Heart right ventricle (tissue), 16 donors: ENCODE measurements at regions not wholly inside any gene's neighbourhood (a gene's known extent, or its start where the extent isn't known, plus 50 kb on each side); places are given as distances from the start of the nearest gene placed in this dataset.
A peak's percentile ranks its signal among the peaks of the same experiment; 100 is the strongest.

Experiments
- ATAC-seq, 8 donors: fragments of 200-7000 bp; cut with Tn5 transposase; one replicate each; pipeline ENCODE4 v1.9.1; 2020; ENCODE audit warnings: mild to moderate bottlenecking in 8 of 8, moderate library complexity in 8 of 8, moderate number of reproducible peaks in 1 of 8
- DNase-seq, 2 donors: peaks; one replicate each; pipeline ENCODE4 v3.0.0-alpha.2; 2020
- H3K27ac ChIP-seq, 10 donors: fragments of 200-600 bp; sonication (generic) in 2 of 10; one replicate each; pipeline versions ENCODE4 v1.5.0 to v1.8.0; 2020 to 2022; ENCODE audit warnings: mild to moderate bottlenecking in 3 of 10
- H3K27me3 ChIP-seq, 7 donors: fragments of 200-600 bp; one replicate each; pipeline ENCODE4 v1.8.0; 2021 to 2022; ENCODE audit warnings: mild to moderate bottlenecking in 2 of 7
- H3K36me3 ChIP-seq, 9 donors: fragments of 200-600 bp; sonication (generic) in 1 of 9; one replicate each; pipeline versions ENCODE4 v1.5.0 to v1.8.0; 2020 to 2022; ENCODE audit warnings: mild to moderate bottlenecking in 2 of 9
- H3K4me1 ChIP-seq, 9 donors: fragments of 200-600 bp; sonication (generic) in 1 of 9; one replicate each; pipeline versions ENCODE4 v1.5.0 to v1.8.0; 2020 to 2022; ENCODE audit warnings: mild to moderate bottlenecking in 4 of 9
- H3K4me3 ChIP-seq, 10 donors: fragments of 200-600 bp; sonication (generic) in 2 of 10; one replicate each; pipeline versions ENCODE4 v1.5.0 to v1.8.0; 2020 to 2022; ENCODE audit warnings: mild to moderate bottlenecking in 7 of 10, moderate library complexity in 2 of 10
- H3K9me3 ChIP-seq, 11 donors: fragments of 200-600 bp in 10 of 11; sonication (generic) in 2 of 11; one replicate each; pipeline versions ENCODE4 v1.5.0 to v1.8.0; 2013 to 2022; ENCODE audit warnings: mild to moderate bottlenecking in 2 of 11, control low read depth in 1 of 11, moderate library complexity in 1 of 11
- WGBS, 2 donors: extraction: QIAGEN DNeasy Blood & Tissue Kit; methylation state at CpG; one replicate each; pipeline ENCODE4 v1.1.7; 2013; ENCODE audit warnings: inconsistent platforms in 1 of 2; 5-methylcytosine and 5-hydroxymethylcytosine counted together
- intact Hi-C, 10 donors: fragments of 100-400 bp; cut with DNase I; formaldehyde crosslinking; loops; one replicate each; pipeline versions ENCODE4 v1.11.1 to v1.14.2; 2022
- TF ChIP-seq, protein P1 (sequence below), 9 donors: fragments of 200-600 bp; sonication (generic) in 2 of 9; IDR thresholded peaks; one replicate each; pipeline versions ENCODE4 v1.5.0 to v1.8.0; 2021 to 2022; ENCODE audit warnings: antibody characterized with exemption in 9 of 9, mild to moderate bottlenecking in 5 of 9, moderate library complexity in 1 of 9
- donor health status: Arrhythmogenic right ventricular cardiomyopathy.
- donor health status: ischemic (EF 13 %, LVEDD 7.1; RV severe dilation, severe dysfunction).
- donor health status: healthy with polysubstance abuse.
- donor health status: DM: no; HTN: yes; CAD: no.
- donor health status: DM: no; HTN: no; CAD: no.
- donor health status: ischemic (EF 25% LVEDD 6.9; RV normal size, moderate dysfunction).
- donor health status: ischemic (EF 25% LVEDD 5.7; RV mildly dilated, moderate dysfunction).
- donor health status: healthy.
- donor health status: DM: yes; HTN: yes; CAD: no.
- donor health status: Ischemic cardiomyopathy.
- donor health status: ischemic (EF 35%, LVEDD 5.7; RV mildly dilated, moderate dysfunction).
- donor health status: nonischemic (EF 11% LVEDD 7.7; RV severe dilation, severe dysfunction).
- donor health status: DM: yes; HTN: yes; CAD: no.
- donor health status: PGD.
- donor health status: ischemic (EF 29% LVEDD 5.4; RV normal size, mild dysfunction).
- donor health status: nonischemic (EF 23%, LVEDD 6.1; RV moderate dilation, normal function).

- Histone ChIP-seq H3K27ac (no peak overlapping the region), H3K9me3 (peaks cover 0 to 47% (median 0%) of the 10 kb centered on the region in 11 donors), H3K4me3 (no peak overlapping the region), H3K27me3 (no peaks in the 10 kb centered on the region), H3K36me3 (no peaks in the 10 kb centered on the region), H3K4me1 (no peaks in the 10 kb centered on the region)
- WGBS, 2 donors, result 96 to 98% methylated on average over 48 to 51 of the region's 52 CpGs
- TF ChIP-seq, protein P1, sequence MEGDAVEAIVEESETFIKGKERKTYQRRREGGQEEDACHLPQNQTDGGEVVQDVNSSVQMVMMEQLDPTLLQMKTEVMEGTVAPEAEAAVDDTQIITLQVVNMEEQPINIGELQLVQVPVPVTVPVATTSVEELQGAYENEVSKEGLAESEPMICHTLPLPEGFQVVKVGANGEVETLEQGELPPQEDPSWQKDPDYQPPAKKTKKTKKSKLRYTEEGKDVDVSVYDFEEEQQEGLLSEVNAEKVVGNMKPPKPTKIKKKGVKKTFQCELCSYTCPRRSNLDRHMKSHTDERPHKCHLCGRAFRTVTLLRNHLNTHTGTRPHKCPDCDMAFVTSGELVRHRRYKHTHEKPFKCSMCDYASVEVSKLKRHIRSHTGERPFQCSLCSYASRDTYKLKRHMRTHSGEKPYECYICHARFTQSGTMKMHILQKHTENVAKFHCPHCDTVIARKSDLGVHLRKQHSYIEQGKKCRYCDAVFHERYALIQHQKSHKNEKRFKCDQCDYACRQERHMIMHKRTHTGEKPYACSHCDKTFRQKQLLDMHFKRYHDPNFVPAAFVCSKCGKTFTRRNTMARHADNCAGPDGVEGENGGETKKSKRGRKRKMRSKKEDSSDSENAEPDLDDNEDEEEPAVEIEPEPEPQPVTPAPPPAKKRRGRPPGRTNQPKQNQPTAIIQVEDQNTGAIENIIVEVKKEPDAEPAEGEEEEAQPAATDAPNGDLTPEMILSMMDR (IDR thresholded peaks at IDR 0.05), result no peak
- intact Hi-C loops, result no loop called here
- DNase-seq, result peak in 1 of 2 donors; percentile 8
- no peak for ATAC-seq
Observed at GRCh38 chr18:30175061-30175574, 867.4 kb downstream of the DSC3 start.

- ATAC-seq (no peak), DNase-seq (no peak)
- no peaks in the 10 kb centered on the region for H3K27me3 ChIP-seq
- no peak overlapping the region for H3K27ac ChIP-seq
- H3K4me3 ChIP-seq, result no peak overlapping the region
- intact Hi-C loops, result loop anchor here in 1 of 10 donors (10.0 kb wide), 1 partner anchor 59 kb away; no protein-coding TSS in a partner anchor
- TF ChIP-seq, protein P1 (IDR thresholded peaks at IDR 0.05), result no peak
- H3K9me3 ChIP-seq, result peaks cover 0 to 10% (median 0%) of the 10 kb centered on the region in 11 donors
- WGBS, 2 donors, result 90 to 94% methylated on average over 2 of the region's 2 CpGs
- no peaks in the 10 kb centered on the region for H3K36me3 ChIP-seq
- H3K4me1 ChIP-seq, result no peaks in the 10 kb centered on the region
Observed at GRCh38 chr18:30163573-30163972, 879.0 kb downstream of the DSC3 start.

- DNase-seq (no peak), ATAC-seq (no peak)
- no peaks in the 10 kb centered on the region for H3K36me3 ChIP-seq
- H3K4me3 ChIP-seq, result no peak overlapping the region
- intact Hi-C loops, result loop anchor here in 1 of 10 donors (10.0 kb wide), 1 partner anchor 55 kb away; no protein-coding TSS in a partner anchor
- H3K4me1 ChIP-seq, result no peaks in the 10 kb centered on the region
- H3K9me3 ChIP-seq, result no peaks in the 10 kb centered on the region
- TF ChIP-seq, protein P1 (IDR thresholded peaks at IDR 0.05), result no peak
- no peaks in the 10 kb centered on the region for H3K27me3 ChIP-seq
- no peak overlapping the region for H3K27ac ChIP-seq
Observed at GRCh38 chr18:30160124-30160523, 882.4 kb downstream of the DSC3 start.

- no peak for ATAC-seq
- H3K36me3 ChIP-seq, result no peaks in the 10 kb centered on the region
- no peaks in the 10 kb centered on the region for H3K9me3 ChIP-seq
- H3K4me1 ChIP-seq, result no peaks in the 10 kb centered on the region
- H3K27me3 ChIP-seq, result no peaks in the 10 kb centered on the region
- no peak overlapping the region for H3K27ac ChIP-seq
- TF ChIP-seq, protein P1 (IDR thresholded peaks at IDR 0.05), result no peak
- no peak for DNase-seq
- intact Hi-C loops, result no loop called here
- 60 to 77% methylated on average over 2 of the region's 2 CpGs for WGBS, 2 donors
- no peak overlapping the region for H3K4me3 ChIP-seq
Observed at GRCh38 chr18:30150586-30151250, 891.8 kb downstream of the DSC3 start.
